ENCODE measurements at regions not wholly inside any gene's neighbourhood (a gene's known extent, or its start where the extent isn't known, plus 50 kb on each side); places are given as distances from the start of the nearest gene placed in this dataset.

DNA sequence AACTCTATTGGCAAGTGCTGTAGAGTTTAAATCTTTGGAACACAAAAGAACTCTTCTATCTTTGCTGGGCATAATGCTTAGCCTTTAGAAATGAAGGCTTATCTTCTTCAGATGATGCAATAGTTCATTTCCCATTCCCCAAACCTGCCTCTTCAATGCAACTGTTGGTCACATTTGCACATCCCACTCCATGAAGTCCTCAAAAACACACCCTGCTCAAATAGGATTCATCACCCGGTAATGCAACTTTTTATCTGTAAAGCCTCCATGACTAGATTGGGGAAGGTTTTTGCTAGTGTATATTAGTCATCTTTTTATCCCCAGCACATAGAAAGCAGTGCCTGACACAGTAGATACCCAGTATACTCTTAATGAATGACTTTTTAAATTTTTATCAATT, 376.4 kb downstream of the RBM43 start:
- DNase-seq = no peak

DNA sequence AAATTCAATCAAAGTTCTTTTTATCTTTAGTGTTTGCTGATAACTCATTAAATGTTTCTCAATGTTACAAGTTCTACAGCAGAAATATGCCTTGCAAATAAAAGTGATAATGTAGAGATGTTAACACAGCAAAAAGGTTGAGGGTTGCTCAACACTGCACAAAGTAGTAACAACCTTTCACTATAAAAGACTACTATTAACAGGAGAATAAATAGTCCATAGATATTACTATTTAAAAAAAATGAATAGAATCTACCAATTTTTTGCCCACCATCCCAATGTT, 378.1 kb downstream of the RBM43 start:
- DNase-seq = no peak

DNA sequence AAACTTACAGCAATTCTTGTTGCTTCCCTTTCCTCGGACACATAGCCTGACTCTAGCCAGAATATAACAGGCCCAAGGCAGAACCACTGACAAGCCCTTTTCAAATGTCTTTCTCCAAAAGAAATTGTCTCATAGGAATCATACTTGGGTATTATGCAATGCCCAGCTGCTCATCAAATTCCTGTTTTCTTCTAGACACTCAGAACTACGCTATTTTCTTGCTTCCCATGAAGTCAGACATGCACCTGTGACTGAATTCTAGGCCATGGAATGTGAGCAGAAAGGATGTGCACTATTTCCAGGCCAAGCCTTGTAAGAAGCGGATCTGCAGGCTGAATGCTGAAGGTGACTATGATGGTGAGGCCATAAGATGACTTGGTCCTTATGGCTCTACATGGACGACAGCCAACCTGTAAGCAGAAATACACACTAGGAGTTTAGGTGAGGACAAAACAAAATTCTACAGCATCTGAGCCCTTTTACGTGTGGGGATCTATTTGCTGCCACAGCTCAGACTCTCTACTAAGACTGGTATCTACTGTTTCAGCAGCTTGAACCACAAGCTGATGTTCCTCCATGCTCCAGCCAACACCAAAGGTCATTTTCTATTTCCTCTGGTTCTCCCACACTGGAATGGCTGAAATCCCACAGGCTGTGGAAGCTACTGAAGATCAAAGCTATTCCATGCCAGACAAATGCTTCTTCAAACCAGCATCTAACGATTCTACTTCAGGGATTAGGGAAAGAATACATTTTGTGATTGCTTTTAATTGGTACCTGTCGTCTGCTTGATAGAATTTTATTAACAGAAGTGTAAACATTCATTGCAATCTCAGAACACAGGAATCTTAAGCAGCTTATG, 378.7 kb downstream of the RBM43 start:
- no peak for DNase-seq

DNA sequence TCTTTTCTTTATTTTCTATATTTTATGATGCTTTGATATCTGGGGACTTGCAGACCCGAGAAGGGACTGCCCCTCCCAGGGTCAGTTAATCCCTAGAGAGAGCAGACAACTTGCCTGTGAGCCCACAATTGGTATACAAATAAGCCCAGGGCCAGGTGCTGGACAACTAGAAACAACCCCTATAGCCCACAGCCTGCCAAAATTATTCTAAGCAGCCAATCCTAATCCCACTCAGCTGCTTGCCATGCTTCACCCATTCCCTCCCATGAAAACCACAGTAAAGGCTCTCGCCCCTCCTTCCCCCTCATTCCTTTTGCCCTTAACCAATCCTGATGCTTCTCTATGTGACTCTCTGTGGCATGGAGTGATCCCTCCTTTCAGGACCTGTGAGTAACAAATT, 380.7 kb downstream of the RBM43 start:
- DNase-seq = no peak

DNA sequence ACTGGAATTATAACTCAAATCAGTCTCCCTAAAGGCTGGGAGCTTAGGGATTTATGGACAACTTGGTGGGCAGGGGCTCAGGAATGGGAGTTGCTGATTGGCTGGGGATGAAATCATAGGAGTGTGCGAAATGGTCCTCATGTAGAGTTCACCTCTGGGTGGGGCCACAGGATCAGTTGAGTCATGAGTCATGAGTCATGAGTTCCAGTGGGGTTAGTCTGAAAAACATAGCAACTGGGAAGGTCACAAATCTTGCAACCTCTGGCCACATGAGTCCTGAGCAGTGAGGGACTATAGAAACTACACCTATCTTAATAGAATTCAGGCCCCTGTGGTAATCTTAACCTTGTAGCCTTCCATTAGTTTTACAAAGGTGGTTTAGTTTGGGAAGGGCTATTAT, 383.3 kb downstream of the RBM43 start:
- no peak for DNase-seq

DNA sequence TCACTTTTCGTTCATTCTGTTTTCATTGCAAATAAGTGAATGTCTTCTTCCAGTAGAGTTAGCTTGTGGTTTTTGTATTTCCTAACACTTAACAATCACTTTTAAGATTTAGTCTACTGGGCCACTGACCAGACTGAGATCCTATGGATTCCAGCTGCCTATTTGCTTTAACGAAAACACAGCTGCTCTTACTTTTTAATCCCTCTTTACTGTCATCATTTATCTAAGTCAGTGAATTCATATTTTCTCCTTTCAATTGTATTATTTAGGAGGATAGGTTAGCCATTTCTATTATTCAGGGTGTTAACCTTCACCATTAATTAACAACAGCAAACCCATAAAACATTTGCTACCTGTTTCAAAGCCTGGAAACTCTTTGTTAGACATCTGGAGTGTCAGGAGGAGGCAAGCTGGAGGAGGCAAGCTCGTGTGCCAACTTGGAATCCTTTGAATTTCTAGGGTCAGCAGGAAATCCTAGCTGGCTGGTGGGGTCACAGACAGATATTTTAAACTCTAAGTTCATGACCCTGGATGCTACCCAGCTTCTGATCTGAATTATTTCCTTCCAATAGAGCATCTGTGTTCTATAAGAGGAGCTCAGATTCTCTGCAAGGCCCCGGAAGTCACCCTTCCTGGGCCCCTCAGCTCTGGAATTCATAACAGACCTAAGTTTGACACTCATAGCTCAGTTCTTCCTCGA, 385.3 kb downstream of the RBM43 start:
- DNase-seq = no peak

DNA sequence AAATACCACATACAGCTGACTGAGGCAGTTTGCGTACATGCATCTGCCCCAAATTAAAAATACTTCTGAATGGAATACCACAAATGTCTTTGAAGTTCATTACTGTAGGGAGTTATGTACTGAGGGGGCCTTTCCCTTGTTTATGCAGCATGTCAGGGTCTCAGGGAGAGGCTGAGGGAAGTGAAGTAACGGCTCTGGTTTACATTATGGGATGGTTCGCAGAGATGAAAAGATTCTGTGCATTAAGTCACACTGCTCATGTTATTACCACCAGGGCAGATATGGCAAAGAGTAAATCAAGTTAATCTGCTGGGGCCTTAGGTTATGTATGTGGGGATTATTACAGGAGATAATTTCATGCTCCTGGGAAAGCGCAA, 385.9 kb upstream of the RND3 start:
- DNase-seq = no peak

DNA sequence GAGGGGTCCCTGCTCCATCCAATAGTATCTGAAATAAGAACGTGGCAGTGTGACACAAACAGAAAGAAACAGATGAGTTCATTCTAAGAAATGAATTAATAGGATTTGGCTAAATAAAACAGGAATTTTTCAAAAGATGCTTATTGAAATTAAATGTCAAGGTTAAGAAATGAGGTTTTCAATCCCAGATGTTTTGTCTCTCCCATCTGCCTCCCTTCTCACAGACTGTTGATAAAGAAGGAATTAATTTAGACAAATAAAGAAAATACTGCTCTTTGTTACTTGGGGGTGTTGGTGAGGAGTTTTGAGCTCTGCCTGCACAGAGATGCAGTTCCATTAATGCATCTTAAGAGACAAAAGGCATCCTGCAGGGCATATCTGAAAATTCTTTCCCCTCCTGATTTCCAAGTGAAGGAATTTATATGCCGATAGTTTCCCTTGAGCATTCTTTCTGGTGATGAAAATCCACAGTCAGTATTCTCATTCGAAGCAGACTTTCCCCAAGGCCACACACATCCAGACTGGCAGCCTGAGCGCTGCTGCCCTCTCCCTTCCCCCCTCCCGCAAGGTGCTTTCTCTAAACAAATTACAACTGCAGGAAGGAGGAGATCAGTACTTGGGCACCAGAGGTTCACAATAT, 385.4 kb upstream of the RND3 start:
- no peak for DNase-seq

DNA sequence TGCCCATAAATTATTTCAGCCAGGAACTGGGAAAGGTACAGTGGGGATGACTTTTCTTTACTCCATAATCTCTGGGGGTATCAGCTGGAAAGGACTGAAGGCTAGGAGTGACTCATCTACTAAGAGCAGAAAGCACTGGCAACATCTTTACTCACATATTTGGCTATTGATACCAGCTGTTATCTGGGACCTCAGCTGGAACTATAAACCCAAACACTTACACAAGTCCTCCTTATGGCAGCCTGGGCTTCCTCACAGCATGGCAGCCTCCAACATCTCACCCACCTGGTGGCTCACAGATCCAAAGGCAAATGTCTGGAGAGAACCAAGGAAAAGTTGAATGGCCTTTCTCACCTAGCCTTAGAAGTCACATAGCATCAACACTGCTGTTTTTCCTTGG, 379.0 kb upstream of the RND3 start:
- DNase-seq = no peak

DNA sequence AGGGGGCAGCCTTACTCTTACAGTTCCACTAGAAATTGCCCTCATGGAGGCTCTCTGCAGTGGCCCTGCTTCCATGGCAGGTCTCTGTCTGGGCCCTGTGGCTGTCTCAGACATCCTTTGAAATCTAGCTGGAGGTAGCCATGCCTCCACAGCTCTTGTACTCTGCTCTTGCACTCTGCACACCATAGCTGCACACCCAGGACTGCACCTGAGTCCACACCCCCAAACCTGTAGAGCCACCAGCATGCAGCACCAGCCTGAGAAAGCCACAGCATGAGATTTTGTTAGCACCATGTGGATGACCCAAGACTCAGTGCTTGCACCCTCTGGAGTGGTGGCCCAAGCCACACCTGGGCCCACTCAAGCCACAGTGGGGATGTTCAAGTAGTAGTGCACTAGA, 376.2 kb upstream of the RND3 start:
- DNase-seq = no peak

DNA sequence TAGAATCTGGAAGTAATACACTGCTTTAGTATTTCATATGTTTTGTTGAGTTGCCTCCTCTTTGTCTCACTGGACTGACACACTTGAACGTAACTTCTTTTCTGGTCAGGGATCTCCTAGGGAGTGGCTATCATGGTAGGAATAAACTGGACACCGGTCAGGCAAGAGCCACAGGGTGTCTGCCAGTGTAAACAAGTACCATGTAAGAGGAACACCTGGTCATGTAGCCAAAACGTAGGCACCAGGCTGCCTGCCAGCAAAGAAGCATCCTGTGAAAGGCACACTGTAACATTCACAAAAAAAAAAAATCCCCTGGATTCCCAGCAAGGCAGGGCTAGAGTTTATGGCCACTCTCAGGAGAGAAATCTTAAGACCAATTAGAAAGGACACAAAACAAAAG, 372.8 kb upstream of the RND3 start:
- no peak for DNase-seq

DNA sequence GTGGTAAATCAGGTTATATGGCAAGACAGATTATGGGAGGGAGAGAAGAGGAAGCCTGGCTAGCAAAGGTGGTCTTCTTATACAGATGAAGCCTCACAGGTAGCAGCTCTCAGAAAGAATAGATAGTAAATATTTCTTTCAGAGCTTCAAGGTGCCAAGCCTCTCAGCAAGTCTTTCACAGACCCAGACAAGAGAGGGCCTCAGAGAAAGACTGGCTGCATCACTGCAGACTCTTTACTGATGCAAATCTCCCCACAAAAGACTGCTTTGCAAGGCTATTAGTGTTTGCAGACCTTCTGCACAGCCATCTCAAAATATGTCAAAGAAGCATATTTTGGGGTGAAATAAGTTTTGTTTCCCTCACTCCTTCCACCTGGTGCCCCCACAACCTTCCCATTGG, 372.4 kb upstream of the RND3 start:
- DNase-seq = no peak

DNA sequence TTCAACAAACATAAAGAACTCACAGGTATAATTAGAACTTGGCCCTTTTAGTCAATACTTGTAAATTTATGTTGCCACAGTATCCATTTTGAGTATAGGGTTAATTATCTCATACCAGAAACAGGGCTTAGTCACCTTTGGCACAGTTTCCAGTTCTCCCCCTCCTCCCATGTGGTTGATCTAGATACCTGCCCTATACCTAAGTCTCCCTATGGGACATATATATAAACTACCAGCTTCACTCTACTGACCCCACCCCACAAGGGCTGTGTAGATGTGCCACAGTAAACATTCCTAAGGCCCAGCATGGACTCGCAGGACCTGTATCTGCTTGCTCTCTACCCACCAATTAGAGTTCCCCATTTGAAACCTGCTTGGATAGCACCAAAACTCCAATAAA, 371.7 kb upstream of the RND3 start:
- no peak for DNase-seq

DNA sequence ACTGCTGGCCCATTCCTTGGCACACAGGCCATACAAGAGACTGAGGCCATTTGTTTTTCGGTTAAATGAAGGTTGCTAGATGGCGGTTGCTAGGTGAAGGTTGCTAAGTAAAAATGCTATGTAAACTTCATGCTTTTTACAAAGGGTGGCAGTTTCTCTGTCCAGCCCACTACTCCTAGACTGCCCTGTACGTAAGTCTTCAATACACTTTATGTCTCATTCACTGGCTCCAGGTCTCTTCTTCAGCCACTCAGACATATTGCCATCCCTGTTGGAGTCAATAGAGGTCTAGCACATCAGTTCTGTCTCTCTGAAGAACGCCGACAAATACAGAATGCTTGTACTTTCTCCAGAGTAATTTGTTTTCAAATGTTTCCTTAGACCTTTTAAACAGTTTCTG, 370.9 kb upstream of the RND3 start:
- DNase-seq = no peak

DNA sequence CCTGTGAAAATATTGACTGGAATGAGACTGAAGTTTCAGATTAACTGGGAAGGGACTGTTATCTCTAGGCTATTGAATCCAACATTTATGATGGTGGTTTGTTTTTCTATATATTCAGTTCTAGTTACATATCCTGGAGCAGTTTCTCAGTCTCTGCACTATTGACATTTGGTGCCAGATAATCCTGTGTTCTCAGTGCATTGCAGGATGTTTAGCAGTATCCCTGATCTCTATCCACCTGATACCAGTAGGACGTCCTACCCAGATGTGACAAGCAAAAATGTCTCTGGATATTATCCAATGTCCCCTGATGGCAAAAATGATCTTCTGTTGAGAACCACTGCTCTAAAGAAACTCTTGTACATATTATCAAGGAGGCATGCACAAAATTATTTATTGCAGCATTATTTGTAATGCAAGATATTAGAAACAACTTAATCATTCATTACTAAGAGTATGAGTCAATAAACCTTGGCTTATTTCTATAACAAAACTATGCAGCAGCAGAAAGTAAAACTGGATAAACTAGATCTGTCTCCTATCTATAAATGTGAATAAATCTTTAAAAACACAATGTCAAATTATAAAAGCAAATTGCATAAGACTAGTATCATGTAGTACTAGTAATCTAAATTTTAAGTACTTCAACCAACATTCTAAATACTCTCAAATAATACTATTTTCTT, 369.3 kb upstream of the RND3 start:
- no peak for DNase-seq

DNA sequence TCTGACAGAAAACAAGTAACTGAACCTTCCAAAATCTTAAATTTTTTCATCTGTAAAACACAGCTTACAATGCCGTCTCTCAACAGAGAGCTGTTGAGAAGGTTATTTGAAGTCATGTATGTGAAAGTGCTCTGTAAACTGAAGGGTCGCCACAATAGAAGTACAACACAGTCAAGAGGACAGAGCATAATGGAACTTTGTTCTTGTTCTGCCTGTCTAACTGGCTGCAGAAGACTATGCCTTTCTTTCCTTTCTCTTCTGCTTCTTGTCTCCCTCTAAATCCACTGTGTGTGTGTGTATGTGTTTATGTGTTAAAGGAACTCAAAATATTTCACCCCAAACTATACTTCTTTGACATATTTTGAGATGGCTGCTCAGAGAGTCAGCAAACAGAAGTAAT, 365.8 kb upstream of the RND3 start:
- no peak for DNase-seq

DNA sequence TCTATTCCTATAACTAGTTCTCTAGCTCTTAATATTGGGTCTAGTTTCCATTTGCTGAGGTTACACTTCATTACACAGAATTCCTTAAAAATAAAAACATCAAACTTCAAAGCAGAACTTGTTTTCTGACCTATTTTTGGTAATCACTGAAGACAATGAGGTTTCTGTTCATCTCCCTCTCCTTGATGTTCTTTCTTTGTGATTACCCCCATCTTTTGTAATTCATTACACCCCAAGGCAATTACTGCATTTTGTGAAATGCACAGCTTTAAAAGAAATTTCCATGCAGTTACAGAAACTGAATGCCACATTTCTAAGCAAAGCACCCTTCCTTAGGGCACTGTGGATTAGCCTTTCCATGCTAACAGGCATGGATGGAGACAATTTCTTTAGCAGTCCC, 363.2 kb upstream of the RND3 start:
- DNase-seq = no peak

DNA sequence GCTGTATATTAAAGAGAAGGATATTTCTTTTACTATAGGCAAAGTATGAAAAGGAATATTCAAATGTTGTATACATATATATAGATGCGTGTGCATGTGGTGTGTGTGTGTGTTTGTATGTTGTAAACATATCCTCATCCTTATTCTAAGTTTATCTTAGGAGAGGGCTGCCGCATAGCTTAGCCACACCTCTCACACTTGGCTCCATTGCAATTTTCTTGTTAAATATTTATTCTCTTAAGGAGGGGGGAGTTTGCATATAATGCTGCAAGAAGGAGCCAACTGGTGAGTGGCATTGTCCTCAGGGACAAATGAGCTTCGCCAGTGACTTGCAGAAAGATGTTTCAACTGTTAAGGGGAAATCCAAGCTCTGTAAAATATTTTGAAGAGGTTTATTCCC, 360.1 kb upstream of the RND3 start:
- DNase-seq = no peak

DNA sequence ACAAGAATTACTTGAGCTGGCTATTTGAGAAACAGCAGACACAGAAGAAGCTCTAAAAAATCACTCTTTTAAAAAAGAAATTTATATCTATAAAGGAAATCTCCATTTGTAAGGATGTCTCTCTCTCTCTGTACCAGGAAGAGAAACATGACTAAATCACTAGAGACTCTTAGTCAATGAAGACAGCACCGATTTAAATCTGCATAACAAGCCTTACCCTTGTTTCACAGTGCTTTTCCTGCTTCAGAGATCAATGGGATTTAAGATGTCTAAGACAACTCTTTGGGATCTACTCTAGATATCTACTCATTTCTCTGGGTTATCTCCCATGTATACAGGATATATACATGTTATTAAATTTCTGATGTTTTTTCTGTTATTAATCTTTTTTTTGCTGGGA, 359.2 kb upstream of the RND3 start:
- no peak for DNase-seq

DNA sequence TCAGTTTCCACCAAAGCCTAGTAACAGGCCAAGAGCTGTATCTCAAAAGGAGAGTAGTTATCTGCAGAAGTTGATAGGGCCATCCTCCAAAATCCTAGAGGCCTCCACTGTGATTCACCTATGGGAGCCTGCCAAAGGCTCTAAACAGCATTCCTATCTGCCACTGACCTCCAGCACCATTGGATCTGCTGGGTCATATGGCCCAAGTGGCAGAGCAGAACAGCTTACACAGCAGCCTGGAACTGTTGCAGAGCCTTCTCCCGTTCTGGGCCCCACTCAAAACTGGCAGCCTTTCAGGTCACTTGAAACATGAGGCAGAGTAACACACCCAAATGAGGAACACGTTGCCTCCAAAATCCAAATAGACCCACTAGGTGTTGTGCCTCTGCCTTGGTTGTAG, 345.2 kb upstream of the RND3 start:
- no peak for DNase-seq

DNA sequence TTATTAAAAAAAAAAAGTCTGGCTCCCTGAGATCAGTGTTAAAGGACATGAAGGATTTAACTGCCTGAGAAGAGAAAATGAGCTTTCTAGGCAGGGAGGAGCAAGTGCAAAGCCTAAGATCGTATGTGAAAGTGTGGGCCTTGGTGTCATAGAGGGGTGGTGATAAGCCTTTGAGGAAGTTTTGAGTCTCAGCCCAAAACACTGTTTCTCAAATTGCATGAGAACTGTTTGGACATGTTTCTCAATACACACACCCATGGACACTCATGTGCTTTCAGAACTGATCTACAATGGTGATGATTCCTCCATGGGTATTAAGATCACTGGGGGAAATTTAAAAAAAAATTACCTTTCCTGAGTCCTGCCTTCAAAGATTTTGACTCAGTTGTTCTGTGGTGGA, 336.7 kb upstream of the RND3 start:
- no peak for DNase-seq

DNA sequence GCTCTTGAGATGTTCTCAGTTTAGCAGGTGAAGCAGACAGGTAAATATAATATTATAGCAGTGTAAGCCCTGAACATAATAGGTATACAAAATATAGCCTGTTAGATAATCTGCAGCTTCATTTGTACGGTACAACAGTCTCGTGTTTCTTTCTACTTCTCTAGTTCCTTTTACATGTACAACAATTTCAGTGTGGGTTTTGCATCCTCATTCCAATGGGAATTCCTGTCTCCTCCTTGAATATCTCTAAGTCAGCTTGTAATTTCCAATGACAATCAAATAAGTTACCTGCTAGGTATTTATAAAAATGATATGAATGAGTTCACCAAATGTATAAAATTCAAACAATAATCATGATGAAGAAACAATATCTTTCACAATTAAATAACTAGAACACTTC, 330.0 kb upstream of the RND3 start:
- DNase-seq = no peak

DNA sequence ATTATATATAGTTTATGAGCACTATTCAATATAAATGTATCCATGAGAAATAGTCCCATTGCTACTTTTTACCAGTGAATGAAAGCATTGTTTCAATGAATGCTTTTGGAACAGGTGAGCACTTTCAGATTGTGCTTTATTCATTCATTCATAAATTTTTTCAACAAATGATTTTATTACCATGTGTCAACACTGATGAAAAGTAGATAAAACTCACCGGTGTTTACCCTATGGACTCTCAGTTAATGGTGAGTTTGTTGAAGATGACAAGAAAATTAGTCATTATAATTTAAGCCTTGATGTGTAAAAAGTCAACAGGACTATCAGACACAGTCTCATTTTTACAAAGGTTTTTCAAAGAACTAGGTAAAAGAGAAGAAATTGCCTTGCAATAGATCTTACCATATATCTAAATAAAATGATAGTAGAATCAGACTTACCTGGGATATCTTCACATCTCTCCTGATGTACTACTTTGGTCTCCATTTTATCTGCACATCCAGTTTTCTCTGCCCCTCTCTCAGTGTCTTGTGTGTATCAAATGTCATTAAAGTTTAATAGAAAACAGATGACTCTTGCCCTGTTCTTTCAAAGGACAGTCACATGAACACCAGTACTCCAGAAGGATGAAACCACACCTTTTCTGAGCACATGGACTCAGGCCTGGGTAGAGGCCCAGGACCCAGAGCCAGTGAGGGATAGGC, 325.3 kb upstream of the RND3 start:
- no peak for DNase-seq

Data from 8988T (cell line).